ENCODE measurements at regions not wholly inside any gene's neighbourhood (a gene's known extent, or its start where the extent isn't known, plus 50 kb on each side); places are given as distances from the start of the nearest gene placed in this dataset.

DNA sequence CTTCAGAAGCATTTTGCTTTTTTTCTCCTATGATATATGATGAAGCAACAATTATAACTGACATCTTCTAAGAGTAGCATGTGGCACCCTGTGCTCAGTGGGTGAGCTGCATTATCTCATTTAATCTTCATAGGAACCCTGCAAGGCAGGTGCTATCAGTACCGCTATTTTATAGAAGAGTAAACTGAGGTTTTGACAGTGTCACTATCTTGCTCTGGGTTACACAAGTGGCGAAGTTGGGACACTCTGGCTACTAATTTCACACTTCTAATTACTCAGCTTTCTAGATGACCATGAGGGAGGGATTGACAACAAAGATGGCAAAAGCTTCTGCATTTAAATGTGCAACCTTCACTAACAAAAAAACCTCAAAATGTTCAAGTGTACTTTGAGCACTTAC lies 76.9 kb upstream of the CAMK2D start:
- TF ChIP-seq CTCF (optimal IDR thresholded peaks at IDR 0.05 in 1 of 3, IDR thresholded peaks at IDR 0.05 in 1 of 3, conservative IDR thresholded peaks at IDR 0.05 in 1 of 3; ENCODE audit: extremely low read depth in 1 of 3, insufficient read depth in 2 of 3, low read length in 3 of 3) (no peak), EZH2 (IDR thresholded peaks at IDR 0.05; ENCODE audit: low read length) (no peak)

Measured in keratinocyte (primary cell).